Esophagus squamous epithelium (tissue), 5 donors: ENCODE measurements at regions not wholly inside any gene's neighbourhood (a gene's known extent, or its start where the extent isn't known, plus 50 kb on each side); places are given as distances from the start of the nearest gene placed in this dataset.

Source experiments
- DNase-seq: peaks from one replicate; lab custom pipeline; 2025; lab: John Stamatoyannopoulos, UW
- H3K27ac ChIP-seq, 4 donors: fragments of 200-600 bp; sonication (generic); one replicate each; pipeline ENCODE4 v1.5.1; 2016 to 2019; ENCODE audit warnings: mild to moderate bottlenecking in 1 of 4
- H3K27me3 ChIP-seq, 4 donors: fragments of 200-600 bp; sonication (generic); 1 replicate in 3 of 4; 2 replicates in 1 of 4; pipeline versions ENCODE4 v1.5.1 to v1.6.0; 2017 to 2021; ENCODE audit warnings: antibody characterized with exemption in 1 of 4
- H3K36me3 ChIP-seq, 3 donors: fragments of 200-600 bp; sonication (generic); one replicate each; pipeline ENCODE4 v1.5.1; 2016 to 2019
- H3K4me1 ChIP-seq, 3 donors: fragments of 200-600 bp; sonication (generic); one replicate each; pipeline ENCODE4 v1.5.1; 2017 to 2019
- H3K4me3 ChIP-seq, 4 donors: fragments of 200-600 bp; sonication (generic); 1 replicate in 3 of 4; 2 replicates in 1 of 4; pipeline ENCODE4 v1.5.1; 2016 to 2019; ENCODE audit warnings: mild to moderate bottlenecking in 2 of 4, moderate library complexity in 1 of 4
- H3K9me3 ChIP-seq, 3 donors: fragments of 200-600 bp; sonication (generic); one replicate each; pipeline ENCODE4 v1.5.1; 2016 to 2019
- CTCF ChIP-seq, 6 experiments: fragments of 450-650 bp in 4 of 6; fragments of 200-600 bp in 2 of 6; sonication (generic) in 2 of 6; IDR thresholded peaks; one replicate each; pipeline ENCODE4 v1.5.1; 2016 to 2019; ENCODE audit warnings: antibody characterized with exemption in 6 of 6, mild to moderate bottlenecking in 4 of 6, moderate library complexity in 4 of 6
- POLR2A ChIP-seq, 4 donors: fragments of 450-650 bp; IDR thresholded peaks; one replicate each; pipeline ENCODE4 v1.6.1; 2017; ENCODE audit warnings: antibody characterized with exemption in 4 of 4, mild to moderate bottlenecking in 4 of 4, moderate library complexity in 3 of 4
- WGBS, 2 donors: methylation state at CpG; one replicate each; pipeline ENCODE4 v1.1.5; 2018; 5-methylcytosine and 5-hydroxymethylcytosine counted together
- intact Hi-C: fragments of 100-400 bp; cut with DNase I; formaldehyde crosslinking; loops from one replicate; pipeline ENCODE4 v1.15.0; 2022
- donor health status: DM: yes; HTN: yes; CAD: no.

- Histone ChIP-seq H3K27ac (no peak overlapping the region), H3K27me3 (no peaks in the 10 kb centered on the region), H3K36me3 (no peaks in the 10 kb centered on the region), H3K4me3 (no peak overlapping the region), H3K4me1 (no peaks in the 10 kb centered on the region), H3K9me3 (no peaks in the 10 kb centered on the region)
- TF ChIP-seq CTCF (IDR thresholded peaks at IDR 0.05) (no peak), POLR2A (IDR thresholded peaks at IDR 0.05) (no peak)
- intact Hi-C loops, result no loop called here
- no peak for DNase-seq
- WGBS, 2 donors, result 77 to 78% methylated on average over 3 of the region's 3 CpGs
These were observed 218.2 kb downstream of the HRH4 start for GRCh38 chr18:24678626-24679025.

- Histone ChIP-seq H3K4me3 (no peak overlapping the region), H3K4me1 (no peaks in the 10 kb centered on the region), H3K36me3 (no peaks in the 10 kb centered on the region), H3K27me3 (no peaks in the 10 kb centered on the region), H3K27ac (no peak overlapping the region), H3K9me3 (no peaks in the 10 kb centered on the region)
- WGBS, 2 donors, result 57 to 58% methylated on average over 4 of the region's 4 CpGs
- TF ChIP-seq POLR2A (IDR thresholded peaks at IDR 0.05), result no peak
- TF ChIP-seq CTCF (IDR thresholded peaks at IDR 0.05), result no peak
- intact Hi-C loops, result no loop called here
- DNase-seq, result no peak
These were observed 218.6 kb downstream of the HRH4 start for GRCh38 chr18:24679062-24679461.

GRCh38 chr18:24683925-24684324 lies 223.5 kb downstream of the HRH4 start:
- whole genome bisulfite sequencing, 2 donors, result 67 to 78% methylated on average over 1 of the region's 1 CpG
- H3K36me3 ChIP-seq, result no peaks in the 10 kb centered on the region
- DNase-seq, result no peak
- H3K9me3 ChIP-seq, result no peaks in the 10 kb centered on the region
- intact Hi-C loops, result no loop called here
- TF ChIP-seq CTCF (IDR thresholded peaks at IDR 0.05), result no peak
- TF ChIP-seq POLR2A (IDR thresholded peaks at IDR 0.05), result no peak
- H3K27me3 ChIP-seq, result no peaks in the 10 kb centered on the region
- no peak overlapping the region for H3K27ac ChIP-seq
- no peaks in the 10 kb centered on the region for H3K4me1 ChIP-seq
- no peak overlapping the region for H3K4me3 ChIP-seq

- Histone ChIP-seq H3K9me3 (no peaks in the 10 kb centered on the region), H3K36me3 (no peaks in the 10 kb centered on the region), H3K4me3 (no peak overlapping the region), H3K4me1 (no peaks in the 10 kb centered on the region), H3K27me3 (no peaks in the 10 kb centered on the region), H3K27ac (no peak overlapping the region)
- TF ChIP-seq CTCF (IDR thresholded peaks at IDR 0.05), result no peak
- TF ChIP-seq POLR2A (IDR thresholded peaks at IDR 0.05), result no peak
- WGBS, 2 donors, result 63 to 78% methylated on average over 5 of the region's 5 CpGs
- intact Hi-C loops, result no loop called here
- DNase-seq, result no peak
These were observed 225.0 kb downstream of the HRH4 start for GRCh38 chr18:24685254-24685959.

- H3K27ac ChIP-seq, result no peak overlapping the region
- TF ChIP-seq POLR2A (IDR thresholded peaks at IDR 0.05) (no peak), CTCF (IDR thresholded peaks at IDR 0.05) (no peak)
- no peaks in the 10 kb centered on the region for H3K36me3 ChIP-seq
- H3K27me3 ChIP-seq, result peaks cover 0 to 4% (median 0%) of the 10 kb centered on the region in 4 donors
- H3K4me1 ChIP-seq, result no peaks in the 10 kb centered on the region
- intact Hi-C loops, result no loop called here
- peaks cover 0 to 10% (median 0%) of the 10 kb centered on the region in 3 donors for H3K9me3 ChIP-seq
- 32 to 34% methylated on average over 3 of the region's 3 CpGs for WGBS, 2 donors
- no peak for DNase-seq
- no peak overlapping the region for H3K4me3 ChIP-seq
These were observed 234.7 kb downstream of the HRH4 start for GRCh38 chr18:24695168-24695567.
